ENCODE measurements at regions not wholly inside any gene's neighbourhood (a gene's known extent, or its start where the extent isn't known, plus 50 kb on each side); places are given as distances from the start of the nearest gene placed in this dataset.

DNA sequence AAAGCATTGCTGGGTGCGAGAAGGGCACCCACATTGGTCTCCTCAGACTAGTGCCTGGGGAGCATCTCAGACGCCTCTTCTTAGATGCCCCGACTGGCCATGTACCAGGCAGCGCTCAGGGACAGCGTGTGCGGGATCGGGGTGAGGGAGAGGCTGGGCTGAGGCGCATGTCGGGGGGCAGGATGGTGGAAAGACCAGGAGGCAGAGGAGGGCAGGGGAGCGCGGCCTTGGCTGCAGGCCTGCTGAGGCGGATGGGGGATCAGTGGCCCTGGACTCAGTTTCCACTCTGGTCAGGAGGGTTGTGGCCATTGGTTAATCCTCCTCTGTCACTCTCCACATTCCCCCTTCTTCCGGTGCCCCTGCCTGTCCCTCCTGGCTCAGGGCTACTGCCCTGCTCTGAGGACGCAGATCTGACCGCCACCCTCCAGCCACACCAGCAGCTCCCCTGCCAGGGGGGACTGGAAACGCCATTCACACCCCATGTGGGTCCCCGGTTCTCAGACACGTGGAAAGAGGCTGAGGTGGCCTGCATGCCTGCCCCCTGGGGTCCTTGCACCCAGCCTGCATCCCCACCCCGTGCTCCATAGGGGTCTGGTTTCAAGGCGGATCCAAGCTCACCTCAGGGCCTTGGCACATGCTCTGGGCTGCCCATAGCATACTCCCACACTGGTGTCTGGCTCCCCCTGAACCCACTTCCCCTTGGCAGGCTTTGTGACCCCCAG lies 105.9 kb downstream of the CPZ start:
- DNase-seq (ENCODE audit: low read depth) = no peak

DNA sequence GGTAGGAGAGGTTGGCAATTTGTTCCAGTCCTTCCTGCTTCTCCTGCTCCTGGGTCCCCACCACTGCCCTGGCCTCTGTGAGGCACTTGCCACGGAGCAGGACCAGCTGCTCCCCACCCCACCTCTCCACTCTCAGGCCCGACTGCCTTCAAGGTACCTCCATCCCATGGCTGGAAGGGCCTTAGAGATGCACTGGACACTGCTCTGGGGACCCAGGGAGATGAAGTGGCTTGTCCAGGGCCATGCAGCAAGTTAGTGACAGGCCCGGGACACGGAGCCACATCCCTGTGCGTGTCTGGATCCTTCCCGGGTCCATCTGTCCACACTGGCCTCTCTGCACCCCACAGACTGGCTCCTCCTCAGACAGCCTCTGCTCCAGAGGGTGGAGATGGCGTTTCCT lies 105.3 kb downstream of the CPZ start:
- no peak for DNase-seq (ENCODE audit: low read depth)

DNA sequence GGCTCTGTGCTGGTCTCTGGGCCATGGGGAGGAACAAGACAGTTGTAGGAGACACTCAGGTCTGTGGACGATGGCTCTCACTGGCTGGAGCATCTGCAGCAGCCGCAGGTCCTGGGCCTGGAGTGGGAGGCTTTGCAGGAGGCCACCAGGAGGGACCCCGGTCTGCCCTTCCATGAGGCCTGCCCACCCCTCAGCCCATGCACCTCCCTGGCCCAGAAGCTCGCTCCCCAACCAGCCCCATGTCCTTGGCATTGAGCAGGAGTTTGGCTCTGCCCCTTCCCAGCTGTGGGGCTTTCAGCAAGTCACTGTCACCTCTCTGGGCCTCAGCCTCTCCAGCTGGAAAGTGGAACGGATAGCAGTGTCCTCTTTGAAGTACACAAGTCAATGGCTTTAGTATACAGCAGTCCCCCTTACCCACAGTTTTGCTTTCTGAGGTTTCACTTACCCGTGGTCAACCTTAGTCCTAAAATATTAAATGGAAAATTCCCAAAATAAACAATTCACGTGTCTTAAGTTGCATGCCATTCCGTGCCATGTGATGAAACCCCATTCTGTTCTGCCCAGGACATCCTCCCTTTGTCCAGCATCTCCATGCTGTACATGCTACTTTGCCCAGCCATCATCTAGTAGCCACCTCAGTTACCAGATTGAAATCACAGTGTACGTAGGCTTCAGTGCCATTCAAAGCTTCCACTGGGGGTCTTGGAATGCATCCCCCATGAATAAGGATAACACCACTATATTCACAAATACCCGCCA lies 104.0 kb downstream of the CPZ start:
- DNase-seq (ENCODE audit: low read depth) = no peak

DNA sequence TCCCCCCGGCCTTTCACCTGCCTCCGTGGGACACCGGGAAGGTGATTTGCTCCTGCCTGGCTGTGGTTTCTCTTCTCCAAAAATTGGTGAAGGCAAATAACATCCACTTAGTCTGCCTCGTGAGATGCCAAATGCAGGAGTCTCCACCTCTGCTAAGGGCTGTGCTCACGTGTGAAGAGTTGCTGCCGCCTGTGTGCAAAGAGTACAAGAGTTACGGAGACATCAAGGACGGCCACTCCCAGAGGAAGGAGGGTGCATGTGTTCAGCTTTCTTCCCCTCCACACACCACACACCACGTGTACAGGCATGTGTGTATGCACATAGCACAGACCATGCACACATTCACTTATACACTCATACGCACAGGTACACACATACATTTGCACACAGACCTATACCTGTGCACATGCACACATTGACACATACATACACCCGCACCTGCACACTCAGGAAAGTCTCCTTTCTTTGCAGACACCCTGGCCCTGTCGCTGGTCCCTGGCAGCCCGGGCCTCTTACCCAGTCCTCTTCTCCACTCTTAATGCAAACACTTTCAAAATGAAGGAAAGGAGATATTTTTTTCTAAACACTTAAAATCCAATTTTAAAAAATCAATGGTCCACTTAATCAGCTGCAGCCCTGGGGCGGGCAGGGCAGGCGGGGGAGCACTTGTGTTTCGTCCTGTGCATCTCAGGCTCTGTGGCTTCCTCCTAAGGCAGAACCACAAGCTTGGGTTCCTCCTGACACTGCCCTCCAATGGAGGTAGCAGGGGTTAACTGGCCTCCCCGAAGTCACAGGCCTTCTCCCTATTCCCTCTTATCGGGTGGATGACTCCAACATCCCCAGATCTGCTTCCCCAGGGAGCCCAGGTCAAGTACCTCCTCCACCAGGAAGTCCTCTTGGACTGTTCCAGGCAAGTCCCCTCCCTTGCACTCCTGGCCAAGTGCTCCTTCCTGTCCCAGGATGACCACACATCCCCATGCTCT lies 103.0 kb downstream of the CPZ start:
- no peak for DNase-seq (ENCODE audit: low read depth)

DNA sequence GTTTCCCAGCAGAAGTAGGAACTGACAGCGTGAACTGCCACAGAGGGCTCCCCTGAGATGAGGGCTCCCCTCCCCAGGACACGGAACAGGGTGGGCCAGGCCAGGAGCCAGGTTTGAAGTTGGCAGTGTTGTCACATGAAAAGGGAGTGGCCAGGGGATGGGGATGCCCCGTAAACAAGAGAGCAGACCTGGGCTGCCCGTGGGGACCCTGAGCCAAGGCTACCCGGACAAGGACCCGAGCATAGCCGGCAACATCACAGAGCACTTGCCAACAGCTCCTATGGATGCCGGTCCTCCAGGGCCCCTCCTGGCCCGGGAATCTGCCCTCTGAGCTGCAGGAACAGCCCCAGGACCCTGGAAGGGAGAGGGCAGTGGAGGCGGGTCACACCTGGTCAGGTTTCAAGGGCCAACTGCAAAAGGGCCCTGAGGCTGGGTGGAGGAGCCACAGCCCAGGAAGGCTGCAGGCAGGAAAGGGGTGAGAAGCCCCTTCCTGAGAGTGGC lies 102.1 kb downstream of the CPZ start:
- DNase-seq (ENCODE audit: low read depth) = no peak

DNA sequence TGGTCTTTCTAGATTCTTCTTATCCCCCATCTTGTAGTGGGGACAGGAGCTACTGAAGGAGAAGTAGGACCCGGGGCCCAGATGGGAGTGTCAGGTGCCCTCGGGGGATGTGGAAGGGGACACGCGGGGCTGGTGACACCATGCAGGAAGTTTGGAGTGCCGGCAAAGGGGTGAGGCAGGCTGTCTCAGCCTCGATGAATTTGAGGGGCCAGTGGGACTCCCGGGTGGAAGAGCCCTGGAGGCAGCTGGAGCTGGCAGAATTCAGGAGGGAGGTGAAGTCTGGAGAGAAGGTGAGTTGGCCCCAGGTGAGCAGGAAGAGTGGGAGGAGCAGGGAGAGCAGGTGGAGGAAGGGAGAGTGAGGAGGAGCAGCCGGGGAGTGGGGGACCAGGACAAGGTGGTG lies 101.7 kb downstream of the CPZ start:
- no peak for DNase-seq (ENCODE audit: low read depth)

DNA sequence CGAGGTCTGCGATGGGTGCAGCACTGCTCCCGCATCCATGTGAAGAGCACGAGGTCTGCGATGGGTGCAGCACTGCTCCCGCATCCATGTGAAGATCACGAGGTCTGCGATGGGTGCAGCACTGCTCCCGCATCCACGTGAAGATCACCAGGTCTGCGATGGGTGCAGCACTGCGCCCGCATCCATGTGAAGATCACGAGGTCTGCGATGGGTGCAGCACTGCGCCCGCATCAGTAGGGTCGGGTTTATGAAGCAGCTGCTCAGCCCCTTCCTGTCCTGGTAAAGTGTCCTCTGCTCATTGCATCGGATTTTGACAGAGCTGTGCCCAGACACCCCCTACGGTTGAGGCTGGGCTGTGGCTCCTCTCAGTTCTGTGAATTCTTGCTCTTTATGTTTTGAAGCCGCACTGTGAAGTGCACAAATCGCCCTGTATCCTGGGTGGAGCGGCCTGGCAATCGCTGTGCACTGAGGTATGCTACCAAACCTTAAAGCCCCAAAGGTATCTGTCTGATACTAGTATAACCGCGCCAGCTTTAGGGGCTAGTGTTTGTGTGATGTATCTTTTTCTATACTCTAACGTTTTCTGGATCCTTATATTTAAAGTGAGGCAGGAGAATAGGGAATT lies 98.7 kb downstream of the CPZ start:
- DNase-seq (ENCODE audit: low read depth) = no peak

DNA sequence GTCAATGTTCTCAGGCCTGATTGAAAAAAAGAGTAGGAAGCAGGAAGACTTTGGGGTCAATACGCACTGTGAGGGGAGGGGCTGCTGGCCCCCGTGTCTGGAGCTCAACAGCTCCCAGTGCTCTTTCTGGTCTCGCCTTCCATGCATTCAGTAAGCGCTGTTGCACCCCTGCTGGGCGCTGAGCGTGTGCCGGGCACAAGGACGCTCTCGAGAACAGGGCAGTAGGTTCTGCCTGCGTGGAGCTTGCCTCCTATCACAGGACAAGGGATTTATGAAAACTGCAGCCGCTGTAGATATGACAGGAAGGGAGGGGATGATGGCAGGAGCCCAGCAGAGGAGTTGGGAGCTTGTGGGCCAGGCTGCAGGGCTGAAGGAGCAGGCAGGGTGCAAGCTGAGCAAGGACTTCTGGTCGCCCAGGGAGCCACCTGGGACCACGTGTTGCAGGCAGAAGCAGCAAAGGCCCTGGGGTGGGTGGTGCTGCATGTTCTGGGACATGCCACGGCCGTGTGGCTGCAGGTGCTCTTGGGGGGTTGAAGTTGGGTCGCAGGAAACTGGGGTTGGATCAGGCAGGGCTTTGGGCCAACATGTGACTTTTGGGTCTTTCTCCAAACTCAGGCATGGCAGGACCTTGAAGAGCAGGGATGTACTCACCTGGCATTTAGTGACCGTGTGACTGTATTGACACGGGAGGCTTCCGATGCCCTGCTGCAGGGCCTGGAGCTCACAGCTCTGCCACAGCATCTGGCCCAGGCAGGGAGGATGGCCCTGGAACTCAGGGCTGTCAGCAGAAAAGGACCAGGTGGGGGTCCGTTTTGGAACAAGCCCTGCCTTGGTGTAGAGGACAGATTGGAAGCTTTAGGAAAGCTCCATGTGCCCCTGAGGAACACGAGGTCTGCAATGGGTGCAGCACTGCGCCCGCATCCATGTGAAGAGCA lies 97.9 kb downstream of the CPZ start:
- no peak for DNase-seq (ENCODE audit: low read depth)

DNA sequence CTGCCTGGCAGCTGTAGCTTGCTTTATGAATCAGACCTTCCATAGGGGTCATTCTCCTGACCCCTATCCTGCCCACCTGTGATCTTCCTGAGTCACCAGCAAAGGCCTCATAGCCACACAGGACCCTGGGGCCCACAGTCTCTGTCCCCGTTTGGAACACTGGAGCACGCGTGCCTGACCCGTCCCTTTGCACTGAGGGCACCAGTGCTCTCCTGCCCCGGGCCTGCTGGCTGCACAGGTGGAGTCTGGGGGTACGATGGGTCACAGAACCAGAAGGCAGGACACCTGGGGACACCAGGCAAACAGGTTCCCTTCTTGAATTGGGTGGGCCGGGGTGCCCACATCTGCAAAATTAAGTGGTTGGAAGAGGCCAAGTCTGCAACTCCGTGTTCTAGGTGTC lies 97.2 kb downstream of the CPZ start:
- no peak for DNase-seq (ENCODE audit: low read depth)

DNA sequence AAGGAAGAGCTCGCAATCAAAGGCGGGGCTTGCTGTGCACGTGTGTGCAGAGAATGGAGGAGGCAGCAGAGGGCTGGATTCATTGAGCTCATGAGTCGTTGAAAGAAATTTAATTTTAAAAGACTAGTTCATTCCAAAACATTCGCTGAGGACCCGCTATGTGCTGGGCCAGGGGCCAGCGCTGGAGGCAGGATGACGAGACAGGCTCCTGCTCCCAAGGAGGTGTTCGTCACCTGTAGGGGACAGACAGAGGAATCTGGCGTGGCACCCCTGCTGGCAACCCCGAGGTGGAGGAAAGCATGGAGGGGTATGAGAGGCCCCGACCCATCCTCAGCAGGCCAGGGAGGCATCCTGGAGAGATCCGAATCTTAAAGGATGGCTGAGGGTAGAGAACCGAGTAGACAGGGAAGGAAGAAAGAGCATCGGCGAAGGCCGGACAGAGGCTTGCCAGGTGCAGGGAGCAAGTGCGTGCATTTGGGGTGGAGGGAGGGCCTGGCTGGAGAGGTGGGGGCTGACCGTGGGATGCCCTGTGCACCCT lies 96.4 kb downstream of the CPZ start:
- DNase-seq (ENCODE audit: low read depth) = no peak

DNA sequence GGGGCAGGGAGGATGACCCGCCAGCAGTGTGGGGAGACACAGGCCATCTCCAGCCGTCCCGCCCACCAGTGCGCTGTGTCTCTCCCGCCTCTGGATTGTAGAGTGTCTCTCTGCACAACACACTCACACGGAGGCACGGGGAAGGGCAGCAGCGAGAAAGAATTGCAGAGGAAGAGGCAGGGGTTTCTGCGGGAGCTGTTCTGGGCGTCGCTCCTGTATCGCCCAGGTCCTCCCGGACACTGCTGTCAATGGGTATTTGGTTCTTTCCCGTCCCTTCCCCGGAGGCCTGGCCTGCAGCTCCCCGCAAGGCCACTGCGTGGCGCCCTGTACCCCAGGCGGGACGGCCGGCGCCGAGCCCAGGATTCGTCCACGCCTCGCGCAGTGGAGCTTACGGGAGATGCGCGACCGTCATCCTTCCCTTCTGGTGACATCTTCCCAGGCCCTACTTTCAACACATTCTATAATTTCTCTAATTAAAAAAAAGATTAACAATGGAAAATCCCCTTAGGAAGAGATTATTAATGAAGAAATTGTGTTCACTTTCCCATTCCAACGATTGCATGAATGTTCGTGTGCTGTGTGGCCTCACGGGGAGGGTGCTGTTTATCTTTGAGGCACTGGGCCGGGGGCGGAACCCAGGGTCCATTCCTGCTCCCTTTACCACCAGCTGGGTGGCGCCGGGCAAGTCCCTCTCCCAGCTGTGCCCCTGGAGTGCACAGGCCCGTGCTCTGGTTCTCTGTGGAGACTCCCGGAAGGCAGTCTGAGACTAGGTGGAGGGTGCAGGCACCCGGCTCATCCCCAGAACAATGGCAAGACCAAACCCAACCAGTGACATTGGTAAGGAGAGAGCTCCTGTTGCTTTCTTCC lies 95.7 kb downstream of the CPZ start:
- DNase-seq (ENCODE audit: low read depth) = no peak

DNA sequence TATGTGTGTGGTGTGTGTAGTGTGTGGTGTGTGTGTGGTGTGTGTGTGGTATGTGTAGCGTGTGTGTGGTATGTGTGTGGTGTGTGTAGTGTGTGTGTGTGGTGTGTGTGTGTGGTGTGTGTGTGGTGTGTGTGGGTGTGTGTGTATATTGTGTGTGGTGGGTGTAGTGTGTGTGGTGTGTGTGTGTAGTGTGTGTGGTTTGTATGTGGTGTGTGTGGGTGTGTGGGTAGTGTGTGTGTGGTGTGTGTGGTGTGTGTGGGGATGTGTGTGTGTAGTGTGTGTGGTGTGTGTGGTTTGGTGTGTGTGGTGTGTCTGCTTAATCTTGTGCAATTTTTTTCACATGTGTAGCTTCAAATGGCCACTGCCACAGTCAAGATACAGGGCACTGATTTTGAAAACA lies 94.5 kb downstream of the CPZ start:
- no peak for DNase-seq (ENCODE audit: low read depth)

DNA sequence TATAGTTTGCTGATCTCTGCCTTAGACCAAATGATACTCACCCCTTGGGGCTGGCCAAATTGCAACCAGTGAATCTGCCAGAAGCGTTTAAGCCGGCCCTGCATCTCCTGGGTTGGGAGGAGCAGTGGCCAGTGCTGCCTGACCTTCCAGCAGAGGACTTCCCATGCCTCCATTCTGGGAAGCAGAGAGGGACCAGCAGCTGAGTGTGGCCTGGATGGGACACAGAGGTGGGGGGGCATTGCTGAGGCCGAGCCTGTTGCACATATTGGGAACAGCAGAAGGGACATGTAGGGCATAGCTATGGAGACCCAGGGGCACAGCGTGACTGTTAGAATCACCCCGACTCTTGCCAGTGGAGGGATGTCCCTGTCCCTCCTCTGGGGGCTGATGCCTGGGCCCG lies 93.3 kb downstream of the CPZ start:
- DNase-seq (ENCODE audit: low read depth) = no peak

DNA sequence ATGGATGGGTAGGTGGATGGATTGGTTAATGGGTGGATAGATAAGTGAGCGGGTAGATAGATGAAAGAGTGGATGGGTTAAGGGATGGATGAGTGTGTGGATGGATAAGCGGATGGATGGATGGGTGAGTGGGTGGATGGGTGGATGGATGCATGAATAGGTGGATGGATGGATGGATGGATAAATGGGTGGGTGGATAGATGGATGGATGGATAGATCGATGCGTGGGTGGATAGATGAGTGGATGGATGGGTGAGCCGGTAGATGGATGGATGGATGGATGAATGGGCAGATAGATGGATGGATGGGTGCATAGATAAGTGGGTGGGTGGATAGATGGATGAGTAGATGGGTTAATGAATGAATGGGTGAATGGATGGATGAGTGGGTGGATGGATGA lies 90.9 kb downstream of the CPZ start:
- no peak for DNase-seq (ENCODE audit: low read depth)

DNA sequence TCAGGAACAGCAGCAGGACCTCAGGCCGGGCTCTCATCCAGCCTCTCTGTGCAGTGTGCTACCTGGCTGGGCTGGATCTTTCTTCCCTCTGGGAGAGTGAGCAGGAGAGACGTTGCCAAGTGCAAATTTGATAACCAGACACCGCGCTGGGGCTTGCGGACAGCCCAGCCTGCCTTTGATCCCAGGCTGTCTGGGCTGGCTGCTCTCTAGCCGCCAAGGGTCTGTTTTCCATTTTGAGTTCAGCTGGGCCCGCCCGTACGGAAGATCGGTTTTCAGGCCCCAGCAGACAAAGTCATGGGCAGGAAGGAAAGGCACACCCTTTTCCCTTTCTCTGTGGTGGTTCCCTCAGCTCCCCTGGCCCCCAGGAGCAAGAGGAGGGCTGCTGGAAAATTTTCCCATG lies 90.2 kb downstream of the CPZ start:
- DNase-seq (ENCODE audit: low read depth) = no peak

DNA sequence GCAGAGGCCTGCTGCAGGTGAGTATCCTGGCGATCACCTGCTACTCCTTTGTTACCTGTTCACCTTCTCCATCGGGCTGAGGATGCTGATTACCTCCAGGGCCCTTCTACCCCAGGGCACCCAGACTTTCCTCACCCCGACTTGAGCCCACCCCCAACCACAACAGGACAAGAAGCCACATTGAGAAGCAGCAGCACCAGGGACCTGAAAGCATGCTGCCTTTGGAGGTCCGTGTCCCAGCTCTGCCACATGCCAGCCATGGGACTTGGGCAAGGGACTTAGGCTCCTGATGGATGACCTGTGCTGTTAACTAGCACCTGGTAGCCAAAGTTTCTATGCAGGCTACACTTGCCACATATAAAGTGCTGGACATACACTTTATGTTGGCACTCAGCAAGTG lies 89.7 kb downstream of the CPZ start:
- no peak for DNase-seq (ENCODE audit: low read depth)

DNA sequence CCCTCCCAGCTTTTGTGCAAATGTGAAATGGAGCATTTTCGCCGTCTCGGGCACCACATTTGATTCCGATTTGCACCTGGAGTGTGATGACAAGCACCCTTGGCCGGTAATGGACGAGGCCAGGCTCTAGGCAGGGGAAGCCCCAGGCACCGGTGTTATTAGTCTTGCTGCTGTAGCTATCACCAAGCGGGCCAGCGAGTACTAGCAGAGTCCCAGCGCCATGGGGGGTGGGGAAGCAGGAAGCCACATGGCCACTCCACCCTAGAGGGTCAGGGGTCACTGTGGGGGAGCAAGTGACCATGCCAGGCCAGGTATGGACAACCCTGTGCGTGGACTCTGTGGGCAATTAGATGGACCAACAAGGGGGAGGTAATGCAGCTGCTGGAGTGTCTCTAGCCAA lies 88.8 kb downstream of the CPZ start:
- DNase-seq (ENCODE audit: low read depth) = no peak

DNA sequence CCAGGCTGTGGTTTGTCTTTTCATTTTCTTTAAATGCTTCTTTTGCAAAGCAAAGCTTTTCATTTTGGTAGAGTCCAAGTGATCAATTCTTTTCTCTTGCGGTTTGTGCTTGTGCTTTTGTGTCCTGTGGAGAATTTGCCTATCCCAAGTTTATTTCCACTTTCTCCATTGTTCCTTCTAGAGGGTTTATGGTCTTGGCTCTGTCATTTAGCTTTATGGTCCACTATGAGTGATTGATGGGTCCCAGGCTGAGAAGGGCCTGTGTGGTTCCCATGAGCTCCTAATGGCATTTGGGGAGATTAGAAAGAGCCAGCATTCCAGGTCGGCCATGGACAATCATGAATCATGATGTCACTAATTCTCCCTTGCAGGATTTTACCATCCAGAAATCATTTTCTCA lies 86.5 kb downstream of the CPZ start:
- DNase-seq (ENCODE audit: low read depth) = no peak

DNA sequence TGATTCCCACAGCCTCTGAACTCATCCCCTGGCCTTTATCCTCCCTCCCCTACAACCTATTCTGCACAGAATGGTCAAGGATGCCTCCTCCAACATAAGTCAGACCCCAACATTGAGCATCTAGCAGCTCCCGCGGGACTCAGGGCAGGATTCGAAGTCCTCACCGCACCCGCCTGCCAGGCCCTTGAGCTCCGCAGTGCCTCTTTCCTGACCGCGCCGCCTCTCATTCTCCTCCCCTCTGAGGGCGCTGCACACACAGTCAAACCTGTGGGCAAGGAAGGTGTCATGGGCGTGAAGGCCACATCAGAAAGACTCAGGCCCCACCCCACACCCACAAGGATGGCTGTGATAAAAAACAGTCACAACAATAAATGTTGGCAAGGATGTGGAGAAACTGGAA lies 84.1 kb downstream of the CPZ start:
- DNase-seq (ENCODE audit: low read depth) = no peak

DNA sequence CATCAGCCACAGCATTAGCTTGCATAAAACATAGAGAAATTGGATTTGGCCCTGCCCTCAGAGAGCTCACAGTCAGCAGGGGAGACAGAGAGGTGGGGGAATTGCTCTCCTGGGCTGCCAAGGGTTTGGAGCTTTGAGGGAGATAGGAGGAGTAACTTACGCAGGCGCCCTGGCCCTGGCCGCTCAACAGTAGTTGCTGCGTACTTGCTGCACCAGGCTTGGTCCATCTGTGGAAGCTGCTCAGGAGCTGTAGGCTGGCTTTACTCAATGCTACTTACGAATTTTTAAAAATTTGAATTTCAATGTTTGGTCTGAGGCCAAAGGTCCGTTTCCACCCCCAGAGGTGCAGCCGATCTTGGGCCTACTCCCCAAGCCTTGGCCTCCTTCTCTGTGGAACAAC lies 83.3 kb downstream of the CPZ start:
- no peak for DNase-seq (ENCODE audit: low read depth)

All from HS-5 (cell line).